ENCODE measurements at regions not wholly inside any gene's neighbourhood (a gene's known extent, or its start where the extent isn't known, plus 50 kb on each side); places are given as distances from the start of the nearest gene placed in this dataset.

- no peak for DNase-seq (ENCODE audit: low spot score)
- peaks cover 6% of the 10 kb centered on the region for H3K9me3 ChIP-seq (ENCODE audit: low read depth, low read length, poor library complexity, severe bottlenecking)
- no TSS peak for BruUV-seq (replicated peaks)
- no peaks in the 10 kb centered on the region for H3K36me3 ChIP-seq (ENCODE audit: insufficient read depth, low read length, poor library complexity, severe bottlenecking)
- H3K27me3 ChIP-seq (replicated peaks; ENCODE audit: insufficient read depth, low read depth, low read length, poor library complexity): no peaks in the 10 kb centered on the region
- no peaks in the 10 kb centered on the region for H3K4me1 ChIP-seq (ENCODE audit: insufficient read depth, low read length, poor library complexity, severe bottlenecking)
- ChIA-PET POLR2A (ENCODE audit: low non-redundant PET) (no interaction called here), CTCF (no interaction called here)
- TF ChIP-seq, protein P1, sequence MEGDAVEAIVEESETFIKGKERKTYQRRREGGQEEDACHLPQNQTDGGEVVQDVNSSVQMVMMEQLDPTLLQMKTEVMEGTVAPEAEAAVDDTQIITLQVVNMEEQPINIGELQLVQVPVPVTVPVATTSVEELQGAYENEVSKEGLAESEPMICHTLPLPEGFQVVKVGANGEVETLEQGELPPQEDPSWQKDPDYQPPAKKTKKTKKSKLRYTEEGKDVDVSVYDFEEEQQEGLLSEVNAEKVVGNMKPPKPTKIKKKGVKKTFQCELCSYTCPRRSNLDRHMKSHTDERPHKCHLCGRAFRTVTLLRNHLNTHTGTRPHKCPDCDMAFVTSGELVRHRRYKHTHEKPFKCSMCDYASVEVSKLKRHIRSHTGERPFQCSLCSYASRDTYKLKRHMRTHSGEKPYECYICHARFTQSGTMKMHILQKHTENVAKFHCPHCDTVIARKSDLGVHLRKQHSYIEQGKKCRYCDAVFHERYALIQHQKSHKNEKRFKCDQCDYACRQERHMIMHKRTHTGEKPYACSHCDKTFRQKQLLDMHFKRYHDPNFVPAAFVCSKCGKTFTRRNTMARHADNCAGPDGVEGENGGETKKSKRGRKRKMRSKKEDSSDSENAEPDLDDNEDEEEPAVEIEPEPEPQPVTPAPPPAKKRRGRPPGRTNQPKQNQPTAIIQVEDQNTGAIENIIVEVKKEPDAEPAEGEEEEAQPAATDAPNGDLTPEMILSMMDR (conservative IDR thresholded peaks at IDR 0.05; ENCODE audit: low read depth, low read length): no peak
- no peak for TF ChIP-seq EZH2 (IDR thresholded peaks at IDR 0.05; ENCODE audit: borderline replicate concordance, low read depth, low read length, poor library complexity, severe bottlenecking)
- no peak overlapping the region for H3K27ac ChIP-seq (ENCODE audit: low read depth, low read length, poor library complexity, severe bottlenecking)
- intact Hi-C loops (cut with micrococcal nuclease; ENCODE audit: unreplicated experiment): no loop called here
- no peak overlapping the region for H3K4me3 ChIP-seq (ENCODE audit: low read depth, low read length, poor library complexity, severe bottlenecking)
Measured at GRCh38 chr14:45332360-45332988, 79.5 kb upstream of the MIS18BP1 start.

DNA sequence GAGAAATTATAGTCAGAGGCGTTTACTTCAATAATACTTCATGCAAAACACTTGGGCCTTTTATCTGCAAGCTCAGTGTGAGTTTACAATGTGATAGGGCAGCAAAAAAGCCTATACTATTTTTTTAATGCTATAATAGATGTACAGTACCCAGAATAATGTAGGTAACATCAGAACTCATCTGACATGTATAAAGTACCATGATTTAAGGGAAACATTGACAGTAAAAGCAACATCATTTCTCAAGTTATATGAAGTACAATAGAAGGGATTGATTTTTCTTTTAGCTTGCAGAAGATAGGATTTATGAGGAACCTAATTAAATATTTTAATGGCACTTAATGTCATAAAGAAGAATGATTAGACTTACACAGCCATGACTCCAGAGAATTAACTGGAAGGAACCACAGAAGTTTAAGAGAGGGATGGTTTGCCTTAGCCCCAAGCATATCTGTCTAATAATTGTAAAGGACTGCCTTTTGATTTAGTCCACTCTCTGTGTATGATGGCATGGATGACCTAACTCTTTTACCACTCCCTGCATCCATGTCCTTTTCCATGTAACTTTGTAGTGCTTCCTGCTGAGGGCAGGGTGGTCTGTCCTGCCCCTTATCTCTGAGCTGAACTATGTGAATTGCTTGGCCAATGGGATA lies 55.9 kb upstream of the MIS18BP1 start:
- Histone ChIP-seq H3K27ac (ENCODE audit: low read depth, low read length, poor library complexity, severe bottlenecking) (no peak overlapping the region), H3K4me3 (ENCODE audit: low read depth, low read length, poor library complexity, severe bottlenecking) (no peak overlapping the region), H3K27me3 (replicated peaks; ENCODE audit: insufficient read depth, low read depth, low read length, poor library complexity) (no peaks in the 10 kb centered on the region), H3K9me3 (ENCODE audit: low read depth, low read length, poor library complexity, severe bottlenecking) (no peaks in the 10 kb centered on the region), H3K4me1 (ENCODE audit: insufficient read depth, low read length, poor library complexity, severe bottlenecking) (no peaks in the 10 kb centered on the region), H3K36me3 (ENCODE audit: insufficient read depth, low read length, poor library complexity, severe bottlenecking) (no peaks in the 10 kb centered on the region)
- BruUV-seq (replicated peaks): no TSS peak
- TF ChIP-seq, protein P1 (conservative IDR thresholded peaks at IDR 0.05; ENCODE audit: low read depth, low read length): no peak
- TF ChIP-seq EZH2 (IDR thresholded peaks at IDR 0.05; ENCODE audit: borderline replicate concordance, low read depth, low read length, poor library complexity, severe bottlenecking): no peak
- CTCF ChIA-PET: no interaction called here
- DNase-seq (ENCODE audit: low spot score): no peak
- intact Hi-C loops (cut with micrococcal nuclease; ENCODE audit: unreplicated experiment): no loop called here
- POLR2A ChIA-PET (ENCODE audit: low non-redundant PET): no interaction called here

Measured in A673 (cell line).